ENCODE measurements at regions not wholly inside any gene's neighbourhood (a gene's known extent, or its start where the extent isn't known, plus 50 kb on each side); places are given as distances from the start of the nearest gene placed in this dataset.

DNA sequence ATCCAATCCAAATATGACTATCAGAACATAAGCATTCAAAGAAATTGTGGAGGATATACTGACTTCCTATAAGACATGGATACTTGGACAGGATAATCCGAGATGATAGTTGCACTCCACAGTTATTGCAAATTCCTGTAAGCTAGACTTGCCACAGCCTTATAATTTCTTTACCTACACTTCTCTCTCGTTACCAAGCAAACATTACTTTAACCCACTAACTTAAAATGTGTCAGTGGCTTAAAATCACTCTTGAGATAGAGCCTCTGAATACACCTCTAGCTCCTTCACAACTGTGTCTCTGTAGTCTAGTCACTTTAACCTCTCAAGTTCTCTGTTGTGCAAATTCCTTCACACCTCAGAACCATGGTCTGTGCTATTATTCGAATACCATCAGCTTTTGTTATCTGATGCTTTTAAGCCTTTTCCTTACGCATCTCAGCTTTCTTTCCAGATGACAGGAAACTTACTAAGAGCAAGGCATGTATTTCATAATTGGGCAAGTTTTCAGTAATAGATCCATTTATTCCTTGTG is 474.9 kb upstream of the MIR17HG start:
- H3K4me1 ChIP-seq (ENCODE audit: control insufficient read depth, insufficient read depth, low read length): no peaks in the 10 kb centered on the region
- H3K27ac ChIP-seq (ENCODE audit: low read length): no peak overlapping the region
- H3K27me3 Mint-ChIP-seq (ENCODE audit: low read depth in 2 of 2): no peaks in the 10 kb centered on the region
- no peaks in the 10 kb centered on the region for H3K36me3 ChIP-seq (ENCODE audit: control insufficient read depth, insufficient read depth, low read length)
- H3K9me3 Mint-ChIP-seq: peaks cover 3 to 6% of the 10 kb centered on the region in 2 donors
- ATAC-seq (no peak), DNase-seq (no peak)
- no peaks in the 10 kb centered on the region for H3K9me3 ChIP-seq (ENCODE audit: control insufficient read depth, insufficient read depth, low read length)
- H3K4me1 Mint-ChIP-seq: no peaks in the 10 kb centered on the region
- TF ChIP-seq, protein P1, sequence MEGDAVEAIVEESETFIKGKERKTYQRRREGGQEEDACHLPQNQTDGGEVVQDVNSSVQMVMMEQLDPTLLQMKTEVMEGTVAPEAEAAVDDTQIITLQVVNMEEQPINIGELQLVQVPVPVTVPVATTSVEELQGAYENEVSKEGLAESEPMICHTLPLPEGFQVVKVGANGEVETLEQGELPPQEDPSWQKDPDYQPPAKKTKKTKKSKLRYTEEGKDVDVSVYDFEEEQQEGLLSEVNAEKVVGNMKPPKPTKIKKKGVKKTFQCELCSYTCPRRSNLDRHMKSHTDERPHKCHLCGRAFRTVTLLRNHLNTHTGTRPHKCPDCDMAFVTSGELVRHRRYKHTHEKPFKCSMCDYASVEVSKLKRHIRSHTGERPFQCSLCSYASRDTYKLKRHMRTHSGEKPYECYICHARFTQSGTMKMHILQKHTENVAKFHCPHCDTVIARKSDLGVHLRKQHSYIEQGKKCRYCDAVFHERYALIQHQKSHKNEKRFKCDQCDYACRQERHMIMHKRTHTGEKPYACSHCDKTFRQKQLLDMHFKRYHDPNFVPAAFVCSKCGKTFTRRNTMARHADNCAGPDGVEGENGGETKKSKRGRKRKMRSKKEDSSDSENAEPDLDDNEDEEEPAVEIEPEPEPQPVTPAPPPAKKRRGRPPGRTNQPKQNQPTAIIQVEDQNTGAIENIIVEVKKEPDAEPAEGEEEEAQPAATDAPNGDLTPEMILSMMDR (IDR thresholded peaks at IDR 0.05): no peak
- H3K36me3 Mint-ChIP-seq: no peaks in the 10 kb centered on the region
- intact Hi-C loops (cut with micrococcal nuclease): no loop called here
- WGBS (ENCODE audit: insufficient coverage): 82% methylated on average over 4 of the region's 4 CpGs
- no peak overlapping the region for H3K4me3 Mint-ChIP-seq
- H3K27ac Mint-ChIP-seq: no peak overlapping the region
- no peak overlapping the region for H3K4me3 ChIP-seq (ENCODE audit: low read length)
- no peaks in the 10 kb centered on the region for H3K27me3 ChIP-seq (ENCODE audit: control insufficient read depth, insufficient read depth, low read length)

DNA sequence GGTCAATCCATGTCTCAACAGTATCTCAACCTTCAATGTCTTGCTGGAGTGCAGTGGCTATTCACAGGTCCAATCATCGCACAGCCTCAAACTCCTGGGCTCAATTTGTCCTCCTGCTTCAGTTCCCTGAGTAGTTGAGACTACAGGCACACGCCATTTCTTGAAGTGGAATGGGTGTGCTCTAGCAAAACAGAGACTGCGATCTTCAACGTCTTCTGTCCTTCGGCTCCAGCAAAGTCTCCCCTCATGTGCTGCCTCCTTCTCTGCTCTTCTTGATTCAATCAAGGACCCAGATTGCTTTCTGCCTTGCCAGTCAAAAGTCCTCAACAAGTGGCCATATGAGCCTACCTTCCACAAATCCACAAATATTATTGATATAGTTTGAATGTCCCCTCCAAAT is 466.7 kb upstream of the MIR17HG start:
- Mint-ChIP-seq H3K4me3 (no peak overlapping the region), H3K27ac (no peak overlapping the region), H3K36me3 (no peaks in the 10 kb centered on the region), H3K9me3 (peaks cover 0 to 4% of the 10 kb centered on the region in 2 donors), H3K27me3 (ENCODE audit: low read depth in 2 of 2) (no peaks in the 10 kb centered on the region), H3K4me1 (no peaks in the 10 kb centered on the region)
- Histone ChIP-seq H3K36me3 (ENCODE audit: control insufficient read depth, insufficient read depth, low read length) (no peaks in the 10 kb centered on the region), H3K4me1 (ENCODE audit: control insufficient read depth, insufficient read depth, low read length) (no peaks in the 10 kb centered on the region), H3K27me3 (ENCODE audit: control insufficient read depth, insufficient read depth, low read length) (no peaks in the 10 kb centered on the region), H3K9me3 (ENCODE audit: control insufficient read depth, insufficient read depth, low read length) (no peaks in the 10 kb centered on the region), H3K4me3 (ENCODE audit: low read length) (no peak overlapping the region), H3K27ac (ENCODE audit: low read length) (no peak overlapping the region)
- intact Hi-C loops (cut with micrococcal nuclease): no loop called here
- WGBS (ENCODE audit: insufficient coverage): over 99% methylated on average over 5 of the region's 5 CpGs
- TF ChIP-seq, protein P1 (IDR thresholded peaks at IDR 0.05): no peak
- ATAC-seq: no peak
- DNase-seq: no peak

DNA sequence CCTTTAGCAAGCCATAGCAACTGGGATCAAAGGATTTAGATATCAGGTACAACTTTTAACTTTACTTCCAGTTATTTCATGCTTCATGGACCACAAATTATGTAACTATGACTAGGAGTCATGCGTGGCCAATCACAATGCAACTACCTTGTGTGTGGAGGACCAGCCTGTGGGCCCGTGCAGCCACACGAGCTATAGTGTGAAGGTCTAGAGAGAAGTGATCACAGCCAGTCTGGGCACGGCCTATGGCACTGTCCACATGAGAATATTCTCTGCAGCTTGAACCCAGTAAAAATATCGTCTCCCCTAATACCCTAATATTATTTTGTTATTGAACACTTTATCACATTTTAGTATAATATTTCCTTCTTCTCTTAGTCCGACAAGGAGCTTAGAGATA is 464.9 kb upstream of the MIR17HG start:
- no peak for ATAC-seq
- H3K4me1 Mint-ChIP-seq: no peaks in the 10 kb centered on the region
- TF ChIP-seq, protein P1 (IDR thresholded peaks at IDR 0.05): no peak

DNA sequence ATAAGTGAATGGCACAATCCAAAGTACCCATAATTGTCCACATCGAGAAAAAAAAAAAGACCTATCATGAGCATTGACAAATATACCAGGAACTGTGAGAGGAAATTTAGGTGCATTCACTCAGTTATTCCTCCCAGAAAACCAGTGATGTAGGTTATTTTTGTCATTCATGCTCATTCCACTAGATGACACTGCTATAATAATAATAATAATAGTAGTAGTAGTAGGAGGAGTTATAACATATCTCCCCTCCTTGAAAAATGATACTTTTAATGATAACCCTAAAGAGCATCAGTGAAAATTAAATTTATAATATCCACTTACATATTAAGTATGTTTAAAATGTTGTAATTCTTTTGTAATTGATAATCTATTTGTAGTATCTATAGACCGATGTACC is 463.9 kb upstream of the MIR17HG start:
- TF ChIP-seq, protein P1 (IDR thresholded peaks at IDR 0.05): no peak
- Histone ChIP-seq H3K4me3 (ENCODE audit: low read length) (no peak overlapping the region), H3K27me3 (ENCODE audit: control insufficient read depth, insufficient read depth, low read length) (no peaks in the 10 kb centered on the region), H3K9me3 (ENCODE audit: control insufficient read depth, insufficient read depth, low read length) (no peaks in the 10 kb centered on the region), H3K36me3 (ENCODE audit: control insufficient read depth, insufficient read depth, low read length) (no peaks in the 10 kb centered on the region), H3K27ac (ENCODE audit: low read length) (no peak overlapping the region), H3K4me1 (ENCODE audit: control insufficient read depth, insufficient read depth, low read length) (no peaks in the 10 kb centered on the region)
- Mint-ChIP-seq H3K36me3 (no peaks in the 10 kb centered on the region), H3K4me3 (no peak overlapping the region), H3K27ac (no peak overlapping the region), H3K27me3 (ENCODE audit: low read depth in 2 of 2) (no peaks in the 10 kb centered on the region), H3K4me1 (no peaks in the 10 kb centered on the region), H3K9me3 (peaks cover 3 to 8% of the 10 kb centered on the region in 2 donors)
- ATAC-seq (no peak), DNase-seq (no peak)
- intact Hi-C loops (cut with micrococcal nuclease): no loop called here
- no CpG with 5 or more reads among the region's 2 CpGs for WGBS (ENCODE audit: insufficient coverage)

More for the DNA sequence above, 464.9 kb upstream of the MIR17HG start:
- intact Hi-C loops (cut with micrococcal nuclease): no loop called here
- no peaks in the 10 kb centered on the region for H3K4me1 ChIP-seq (ENCODE audit: control insufficient read depth, insufficient read depth, low read length)
- peaks cover 3 to 8% of the 10 kb centered on the region in 2 donors for H3K9me3 Mint-ChIP-seq
- no peak overlapping the region for H3K4me3 ChIP-seq (ENCODE audit: low read length)
- H3K36me3 ChIP-seq (ENCODE audit: control insufficient read depth, insufficient read depth, low read length): no peaks in the 10 kb centered on the region
- H3K27me3 ChIP-seq (ENCODE audit: control insufficient read depth, insufficient read depth, low read length): no peaks in the 10 kb centered on the region
- no peak overlapping the region for H3K4me3 Mint-ChIP-seq
- H3K36me3 Mint-ChIP-seq: no peaks in the 10 kb centered on the region
- no peaks in the 10 kb centered on the region for H3K9me3 ChIP-seq (ENCODE audit: control insufficient read depth, insufficient read depth, low read length)
- WGBS (ENCODE audit: insufficient coverage): 79% methylated on average over 4 of the region's 6 CpGs
- no peak overlapping the region for H3K27ac ChIP-seq (ENCODE audit: low read length)
- H3K27me3 Mint-ChIP-seq (ENCODE audit: low read depth in 2 of 2): no peaks in the 10 kb centered on the region
- DNase-seq: no peak
- no peak overlapping the region for H3K27ac Mint-ChIP-seq
